Stimulated activated CD4-positive, alpha-beta T cell treated with anti-CD3 and anti-CD28 coated beads, Interleukin-2, amount 100 ng/mL, for 24 hours (primary cell): ENCODE measurements at regions not wholly inside any gene's neighbourhood (a gene's known extent, or its start where the extent isn't known, plus 50 kb on each side); places are given as distances from the start of the nearest gene placed in this dataset.

Source experiments
- DNase-seq, 2 donors: peaks; one replicate each; pipeline ENCODE4 v3.0.0-alpha.2; 2020

GRCh38 chr21:22627911-22628310 is 1629.7 kb downstream of the NCAM2 start:
- DNase-seq = no peak

GRCh38 chr21:22630953-22631465 is 1632.8 kb downstream of the NCAM2 start:
- no peak for DNase-seq

- DNase-seq = no peak
These were observed 1634.0 kb downstream of the NCAM2 start for GRCh38 chr21:22632176-22632575.

- no peak for DNase-seq
These were observed 1651.0 kb downstream of the NCAM2 start for GRCh38 chr21:22649246-22649645.

GRCh38 chr21:22650226-22650625 is 1652.0 kb downstream of the NCAM2 start:
- DNase-seq = no peak

- DNase-seq = no peak
These were observed 1659.6 kb downstream of the NCAM2 start for GRCh38 chr21:22657781-22658180.

- no peak for DNase-seq
These were observed 1671.9 kb downstream of the NCAM2 start for GRCh38 chr21:22670148-22670547.

- DNase-seq = no peak
These were observed 1681.0 kb downstream of the NCAM2 start for GRCh38 chr21:22679207-22679606.

GRCh38 chr21:22691658-22692057 is 1693.4 kb downstream of the NCAM2 start:
- no peak for DNase-seq

GRCh38 chr21:22703521-22703920 is 1705.3 kb downstream of the NCAM2 start:
- DNase-seq = no peak

GRCh38 chr21:22710721-22711120 is 1712.5 kb downstream of the NCAM2 start:
- no peak for DNase-seq

- DNase-seq = no peak
These were observed 1713.4 kb downstream of the NCAM2 start for GRCh38 chr21:22711636-22712035.

- DNase-seq = no peak
These were observed 1727.2 kb downstream of the NCAM2 start for GRCh38 chr21:22725436-22725835.

- DNase-seq = no peak
These were observed 1729.9 kb downstream of the NCAM2 start for GRCh38 chr21:22728091-22728490.

GRCh38 chr21:22743085-22743484 is 1744.9 kb downstream of the NCAM2 start:
- no peak for DNase-seq

GRCh38 chr21:22754746-22755145 is 1756.5 kb downstream of the NCAM2 start:
- no peak for DNase-seq

- no peak for DNase-seq
These were observed 1760.3 kb downstream of the NCAM2 start for GRCh38 chr21:22758478-22758877.

- DNase-seq = no peak
These were observed 1764.3 kb downstream of the NCAM2 start for GRCh38 chr21:22762463-22762862.

GRCh38 chr21:22763442-22763841 is 1765.2 kb downstream of the NCAM2 start:
- no peak for DNase-seq

GRCh38 chr21:22764222-22764621 is 1766.0 kb downstream of the NCAM2 start:
- no peak for DNase-seq

GRCh38 chr21:22791376-22791775 is 1793.2 kb downstream of the NCAM2 start:
- no peak for DNase-seq

GRCh38 chr21:22791986-22792560 is 1793.9 kb downstream of the NCAM2 start:
- DNase-seq = peak in 1 of 2 donors; percentile 3

GRCh38 chr21:22795091-22795490 is 1796.9 kb downstream of the NCAM2 start:
- no peak for DNase-seq

GRCh38 chr21:22795644-22796043 is 1797.4 kb downstream of the NCAM2 start:
- no peak for DNase-seq

- DNase-seq = no peak
These were observed 1797.9 kb downstream of the NCAM2 start for GRCh38 chr21:22796147-22796546.
